SK-N-SH treated with all-trans-retinoic acid at 6 μM for 48 hours (cell line): ENCODE measurements at regions not wholly inside any gene's neighbourhood (a gene's known extent, or its start where the extent isn't known, plus 50 kb on each side); places are given as distances from the start of the nearest gene placed in this dataset.

ENCODE experiments used
- ATAC-seq: fragments of 200-7000 bp; cut with Tn5 transposase; 3 replicates; pipeline ENCODE4 v1.9.1; 2020; ENCODE audit warnings: mild to moderate bottlenecking, moderate library complexity
- ARNTL ChIP-seq: fragments of 450-650 bp; formaldehyde crosslinking; IDR thresholded peaks from 2 replicates; pipeline ENCODE4 v1.5.0; 2020; ENCODE audit warnings: low read depth, mild to moderate bottlenecking, moderate library complexity, borderline replicate concordance
- BACH2 ChIP-seq: fragments of 250-450 bp; sonication (Bioruptor Pico); IDR thresholded peaks from 2 replicates; pipeline ENCODE4 v1.9.0; 2021; ENCODE audit warnings: mild to moderate bottlenecking, borderline replicate concordance
- CSDC2 ChIP-seq: fragments of 250-450 bp; sonication (Bioruptor Pico); IDR thresholded peaks from 2 replicates; pipeline ENCODE4 v1.5.0; 2020; ENCODE audit warnings: mild to moderate bottlenecking, moderate library complexity
- CSRNP3 ChIP-seq: fragments of 250-450 bp; sonication (Bioruptor Pico); IDR thresholded peaks from 2 replicates; pipeline ENCODE4 v1.5.1; 2021; ENCODE audit warnings: mild to moderate bottlenecking, moderate library complexity
- ESRRG ChIP-seq: fragments of 250-450 bp; sonication (Bioruptor Pico); IDR thresholded peaks from 2 replicates; pipeline ENCODE4 v1.6.1; 2021; ENCODE audit warnings: mild to moderate bottlenecking
- GLIS3 ChIP-seq: fragments of 250-450 bp; sonication (Bioruptor Pico); IDR thresholded peaks from 2 replicates; pipeline ENCODE4 v1.5.0; 2020; ENCODE audit warnings: mild to moderate bottlenecking, moderate library complexity
- ISL1 ChIP-seq: fragments of 250-450 bp; sonication (Bioruptor Pico); IDR thresholded peaks from 2 replicates; pipeline ENCODE4 v2.1.2; 2022; ENCODE audit warnings: mild to moderate bottlenecking, moderate library complexity
- OSR1 ChIP-seq: fragments of 250-450 bp; sonication (Bioruptor Pico); IDR thresholded peaks from 2 replicates; pipeline ENCODE4 v1.8.0; 2022; ENCODE audit warnings: moderate library complexity, mild to moderate bottlenecking, inconsistent platforms
- PATZ1 ChIP-seq: fragments of 250-450 bp; sonication (Bioruptor Pico); IDR thresholded peaks from 2 replicates; pipeline ENCODE4 v1.8.0; 2020; ENCODE audit warnings: mild to moderate bottlenecking, moderate library complexity, borderline replicate concordance
- POU6F1 ChIP-seq: fragments of 250-450 bp; sonication (Bioruptor Pico); IDR thresholded peaks from 2 replicates; pipeline ENCODE4 v1.8.0; 2021; ENCODE audit warnings: low read depth, mild to moderate bottlenecking, moderate library complexity, borderline replicate concordance
- PPARA ChIP-seq: fragments of 250-450 bp; sonication (Bioruptor Pico); IDR thresholded peaks from 2 replicates; pipeline ENCODE4 v1.5.0; 2020; ENCODE audit warnings: mild to moderate bottlenecking, borderline replicate concordance
- RARB ChIP-seq: fragments of 250-450 bp; sonication (Bioruptor Pico); IDR thresholded peaks from 2 replicates; pipeline ENCODE4 v1.8.0; 2021; ENCODE audit warnings: mild to moderate bottlenecking, moderate library complexity
- SNAI2 ChIP-seq: fragments of 250-450 bp; sonication (Bioruptor Pico); IDR thresholded peaks from 2 replicates; pipeline ENCODE4 v1.5.0; 2020; ENCODE audit warnings: mild to moderate bottlenecking, moderate library complexity
- TCF4 ChIP-seq: fragments of 250-450 bp; sonication (Bioruptor Pico); IDR thresholded peaks from 2 replicates; pipeline ENCODE4 v1.8.0; 2021; ENCODE audit warnings: mild to moderate bottlenecking, moderate library complexity, borderline replicate concordance
- TSHZ2 ChIP-seq: fragments of 250-450 bp; sonication (Bioruptor Pico); IDR thresholded peaks from 2 replicates; pipeline ENCODE4 v1.5.0; 2020; ENCODE audit warnings: mild to moderate bottlenecking, moderate library complexity
- ZC3H10 ChIP-seq: fragments of 250-450 bp; sonication (Bioruptor Pico); IDR thresholded peaks from 2 replicates; pipeline ENCODE4 v1.5.1; 2021; ENCODE audit warnings: mild to moderate bottlenecking, moderate library complexity
- ZFP3 ChIP-seq: fragments of 250-450 bp; sonication (Bioruptor Pico); IDR thresholded peaks from 2 replicates; pipeline ENCODE4 v1.5.0; 2020; ENCODE audit warnings: mild to moderate bottlenecking, moderate library complexity
- ZNF565 ChIP-seq: fragments of 450-650 bp; formaldehyde crosslinking; conservative IDR thresholded peaks from 2 replicates; pipeline ENCODE4 v1.5.0; 2020; ENCODE audit warnings: low read depth, mild to moderate bottlenecking, moderate library complexity
- ZNF70 ChIP-seq: fragments of 450-650 bp; formaldehyde crosslinking; IDR thresholded peaks from 2 replicates; pipeline ENCODE4 v1.5.0; 2020; ENCODE audit warnings: mild to moderate bottlenecking, moderate library complexity
- ZNF8 ChIP-seq: fragments of 450-650 bp; formaldehyde crosslinking; IDR thresholded peaks from 2 replicates; pipeline ENCODE4 v1.5.0; 2020; ENCODE audit warnings: mild to moderate bottlenecking, moderate library complexity

DNA sequence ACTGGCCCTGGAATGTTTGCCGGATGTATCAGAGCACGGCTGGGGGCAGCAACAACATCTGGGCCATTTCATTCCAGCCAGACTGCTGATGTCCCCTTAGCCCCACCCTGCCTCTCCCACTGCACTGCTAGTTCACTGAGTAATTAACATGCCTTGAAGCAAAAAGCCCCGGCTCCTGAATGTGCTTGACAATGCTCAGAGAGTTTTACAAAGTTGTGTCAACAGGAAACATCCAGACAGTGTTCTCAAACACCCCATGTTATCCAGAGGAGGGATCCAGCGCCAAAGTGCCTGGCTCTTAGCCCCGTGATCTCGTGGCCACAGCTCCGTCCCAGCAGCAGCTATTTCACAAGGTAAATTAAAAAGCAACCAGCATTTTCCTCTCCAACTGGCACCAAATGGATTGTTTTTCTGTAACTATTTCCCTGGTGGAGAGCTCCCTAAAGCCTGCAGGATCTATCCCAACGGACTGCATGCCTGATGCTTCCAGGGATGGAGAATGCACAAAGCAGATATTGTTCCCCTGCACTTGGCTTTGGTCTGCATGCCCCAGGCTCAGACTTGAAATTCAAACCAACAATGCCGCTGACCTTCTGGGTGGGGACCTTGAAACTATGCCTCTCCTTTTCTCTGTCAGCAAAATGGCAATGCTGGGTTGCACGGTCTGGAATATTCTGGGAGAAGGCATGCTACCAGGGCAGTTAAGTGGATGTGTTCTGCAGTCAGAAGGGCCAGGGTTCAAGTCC is 115.6 kb upstream of the CDH5 start:
- no peak for TF ChIP-seq BACH2 (CRISPR knock-in tag)
- TF ChIP-seq RARB (CRISPR knock-in tag): no peak
- TF ChIP-seq ARNTL (CRISPR knock-in tag): no peak
- TF ChIP-seq ZNF70: no peak
- TF ChIP-seq SNAI2 (CRISPR knock-in tag): no peak
- no peak for TF ChIP-seq PPARA
- TF ChIP-seq GLIS3 (CRISPR knock-in tag): no peak
- TF ChIP-seq POU6F1: no peak
- no peak for TF ChIP-seq CSDC2 (CRISPR knock-in tag)
- no peak for TF ChIP-seq ZNF565 (CRISPR knock-in tag)
- no peak for TF ChIP-seq OSR1 (CRISPR knock-in tag)
- no peak for TF ChIP-seq TCF4
- TF ChIP-seq CSRNP3 (CRISPR knock-in tag): no peak
- no peak for TF ChIP-seq ISL1 (CRISPR knock-in tag)
- TF ChIP-seq ESRRG (CRISPR knock-in tag): no peak
- no peak for TF ChIP-seq TSHZ2 (CRISPR knock-in tag)
- no peak for TF ChIP-seq ZC3H10 (CRISPR knock-in tag)
- TF ChIP-seq ZNF8 (CRISPR knock-in tag): no peak
- no peak for TF ChIP-seq ZFP3
- no peak for TF ChIP-seq PATZ1 (CRISPR knock-in tag)
- TF ChIP-seq, all 23 proteins: peak for 0

GRCh38 chr16:66247516-66248481 is 118.7 kb upstream of the CDH5 start:
- no peak for TF ChIP-seq TCF4
- ATAC-seq: no peak

More for the DNA sequence above, 115.6 kb upstream of the CDH5 start:
- ATAC-seq: peak; percentile 48; the same call in 2 of the 3 replicates

DNA sequence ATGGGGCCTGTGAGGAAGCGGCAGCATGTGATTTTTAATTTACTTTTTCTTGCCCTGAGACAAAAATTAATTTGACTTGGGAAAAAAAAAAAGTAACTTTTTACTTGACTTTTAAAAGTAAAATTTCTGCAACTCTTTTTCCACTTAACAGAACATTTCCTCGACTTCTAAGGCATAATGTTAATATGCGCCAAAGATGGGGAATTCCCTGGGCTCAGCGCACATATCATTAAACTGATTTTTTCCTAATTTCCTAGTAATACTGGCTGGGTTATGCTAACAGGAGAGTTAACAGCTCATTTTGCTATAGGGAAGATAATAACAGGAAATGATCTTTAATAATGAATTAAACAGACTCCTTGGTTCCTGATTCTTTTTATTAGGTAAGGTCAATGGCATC is 120.6 kb upstream of the CDH5 start:
- no peak for TF ChIP-seq ESRRG (CRISPR knock-in tag)
- no peak for TF ChIP-seq ZNF565 (CRISPR knock-in tag)
- no peak for TF ChIP-seq TSHZ2 (CRISPR knock-in tag)
- no peak for TF ChIP-seq ISL1 (CRISPR knock-in tag)
- no peak for TF ChIP-seq TCF4
- no peak for TF ChIP-seq POU6F1
- ATAC-seq: no peak
